Middle frontal gyrus (tissue), 1 donor: ENCODE measurements at regions not wholly inside any gene's neighbourhood (a gene's known extent, or its start where the extent isn't known, plus 50 kb on each side); places are given as distances from the start of the nearest gene placed in this dataset.

Experiments
- DNase-seq: peaks from one replicate; pipeline ENCODE4 v3.0.0-alpha.2; 2015; ENCODE audit warnings: low spot score; ENCODE audit errors: extremely low spot score

DNA sequence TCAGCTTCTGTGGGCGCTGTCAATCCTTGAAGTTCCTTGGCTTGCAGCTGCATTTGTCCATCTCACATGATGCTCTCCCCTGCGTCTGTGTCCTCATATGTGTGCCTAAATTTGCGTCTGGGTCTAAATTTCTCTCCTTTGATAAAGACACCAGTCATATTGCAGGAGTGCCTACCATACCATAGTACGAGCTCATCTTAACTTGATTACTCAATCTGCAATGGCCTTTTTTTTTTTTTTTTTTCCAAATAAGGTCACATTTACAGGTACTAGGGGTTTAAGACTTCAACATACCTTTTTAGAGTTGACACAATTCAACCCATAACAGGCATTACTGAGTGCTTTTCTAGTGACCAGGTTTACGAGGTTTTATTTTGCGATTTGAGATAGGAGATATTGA is 233.3 kb upstream of the TBX3 start:
- DNase-seq, result no peak

DNA sequence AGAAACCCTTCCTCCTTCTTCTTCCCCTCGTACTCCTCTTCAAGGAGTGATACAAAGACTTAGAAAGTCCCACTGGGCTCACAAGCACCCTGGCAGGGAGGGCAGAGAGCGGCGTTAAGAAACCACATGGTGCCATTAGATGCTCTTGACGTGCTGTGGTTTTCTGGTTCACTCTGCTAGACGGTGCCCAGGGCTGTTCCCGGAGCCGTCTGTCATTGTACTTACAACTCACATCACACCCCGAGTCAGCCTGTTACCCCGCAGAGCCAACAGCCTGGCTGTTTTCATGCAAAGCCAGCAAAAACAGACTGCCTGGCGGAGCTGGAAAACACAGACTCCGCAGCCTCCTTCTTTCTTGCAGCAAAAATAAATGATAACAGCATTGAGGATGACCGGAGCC is 232.6 kb upstream of the TBX3 start:
- no peak for DNase-seq

DNA sequence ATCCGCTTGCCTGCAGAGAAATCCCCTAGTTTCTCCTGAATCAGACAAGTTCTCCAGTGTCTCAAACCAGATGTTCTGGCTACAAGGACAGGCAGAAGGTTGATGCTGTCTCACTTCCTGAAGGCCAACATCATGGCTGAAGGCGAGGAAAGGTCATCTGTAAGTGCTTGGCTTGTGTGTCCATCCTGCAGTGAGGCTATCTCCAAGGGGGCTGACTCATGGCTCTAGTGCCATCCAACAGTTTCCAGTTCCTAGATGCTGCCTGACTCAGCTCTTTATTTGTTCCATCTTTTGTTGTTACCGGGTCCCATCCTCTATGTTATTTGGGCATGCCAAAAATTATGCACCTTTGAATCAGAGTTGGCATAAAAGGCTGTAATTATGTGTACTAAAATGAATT is 232.1 kb upstream of the TBX3 start:
- no peak for DNase-seq

DNA sequence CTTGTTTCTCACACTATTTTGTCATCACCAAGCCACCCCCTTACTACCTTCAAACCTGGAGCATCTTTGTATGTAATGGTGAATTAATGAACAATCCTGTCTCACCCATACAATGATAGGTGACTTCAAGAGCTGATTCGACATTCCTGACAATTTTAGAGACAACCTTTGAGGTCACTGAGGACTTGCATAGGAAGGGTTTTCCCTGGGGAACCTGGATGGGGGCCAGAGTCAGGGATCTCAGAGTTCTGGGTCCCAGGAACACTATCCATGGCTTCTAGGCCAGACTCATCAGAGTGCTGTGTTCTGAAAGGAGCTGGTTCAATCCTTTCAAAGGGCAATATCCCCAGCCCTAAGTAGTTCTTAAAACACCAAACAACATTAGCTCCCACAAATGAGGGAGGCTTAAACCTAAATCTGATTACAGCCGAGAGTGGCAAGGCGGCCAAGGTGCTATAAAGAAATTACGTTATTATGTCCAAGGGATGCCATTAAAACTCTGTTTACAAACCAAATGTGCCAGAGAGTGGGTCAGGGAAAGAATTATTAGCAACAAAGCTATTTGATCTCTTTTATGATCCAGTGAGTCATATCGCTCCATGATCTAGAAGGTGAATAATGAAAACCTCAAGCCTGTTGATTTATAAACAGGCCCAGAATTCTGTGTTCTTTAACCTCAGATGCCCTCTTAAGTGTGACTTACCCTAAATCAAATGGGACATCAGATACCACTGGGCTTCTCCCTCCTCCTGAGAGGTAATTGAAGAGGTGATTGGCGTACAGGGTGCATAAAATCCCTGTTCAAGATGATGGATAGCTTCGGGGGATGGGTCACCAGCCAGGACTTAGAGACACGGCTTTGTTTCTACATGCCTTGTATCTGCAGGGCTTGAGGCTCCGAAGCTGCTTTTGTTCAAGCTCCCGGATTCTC is 230.2 kb upstream of the TBX3 start:
- no peak for DNase-seq

DNA sequence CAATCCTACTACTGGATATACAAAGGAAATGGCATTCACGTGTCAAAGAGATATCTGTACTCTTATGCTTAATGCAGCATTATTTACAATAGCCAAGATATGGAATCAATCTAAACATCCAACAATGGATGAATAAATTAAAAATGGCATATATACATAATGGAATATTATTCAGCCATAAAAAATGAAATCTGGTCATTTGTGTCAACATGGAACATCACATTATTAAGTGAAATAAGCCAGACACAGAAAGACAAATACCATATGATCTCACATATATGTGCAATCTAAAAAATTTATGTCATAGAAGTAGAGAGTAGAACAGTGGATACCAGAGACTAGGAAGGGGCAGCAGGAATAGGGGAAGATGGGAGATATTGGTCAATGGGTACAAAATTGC is 228.8 kb upstream of the TBX3 start:
- no peak for DNase-seq

DNA sequence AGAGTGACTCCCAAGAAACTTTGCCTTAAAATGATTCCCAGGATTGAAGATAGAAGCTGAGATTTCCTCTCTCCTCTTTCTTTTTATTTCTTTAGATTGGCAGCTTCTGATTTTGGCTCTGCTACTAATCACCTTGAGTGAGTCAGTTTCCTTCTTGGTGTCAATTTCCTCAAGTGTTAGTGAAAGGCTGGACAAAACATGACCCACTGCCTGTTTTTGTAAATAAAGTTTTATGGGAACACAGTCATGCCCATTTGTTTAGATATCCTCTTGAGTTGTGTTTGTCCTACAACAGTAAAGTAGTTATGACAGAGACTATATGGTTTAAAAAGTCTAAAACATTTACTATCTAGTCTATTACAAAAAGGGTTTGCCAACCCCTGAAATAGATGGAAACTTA is 227.2 kb upstream of the TBX3 start:
- DNase-seq, result no peak

DNA sequence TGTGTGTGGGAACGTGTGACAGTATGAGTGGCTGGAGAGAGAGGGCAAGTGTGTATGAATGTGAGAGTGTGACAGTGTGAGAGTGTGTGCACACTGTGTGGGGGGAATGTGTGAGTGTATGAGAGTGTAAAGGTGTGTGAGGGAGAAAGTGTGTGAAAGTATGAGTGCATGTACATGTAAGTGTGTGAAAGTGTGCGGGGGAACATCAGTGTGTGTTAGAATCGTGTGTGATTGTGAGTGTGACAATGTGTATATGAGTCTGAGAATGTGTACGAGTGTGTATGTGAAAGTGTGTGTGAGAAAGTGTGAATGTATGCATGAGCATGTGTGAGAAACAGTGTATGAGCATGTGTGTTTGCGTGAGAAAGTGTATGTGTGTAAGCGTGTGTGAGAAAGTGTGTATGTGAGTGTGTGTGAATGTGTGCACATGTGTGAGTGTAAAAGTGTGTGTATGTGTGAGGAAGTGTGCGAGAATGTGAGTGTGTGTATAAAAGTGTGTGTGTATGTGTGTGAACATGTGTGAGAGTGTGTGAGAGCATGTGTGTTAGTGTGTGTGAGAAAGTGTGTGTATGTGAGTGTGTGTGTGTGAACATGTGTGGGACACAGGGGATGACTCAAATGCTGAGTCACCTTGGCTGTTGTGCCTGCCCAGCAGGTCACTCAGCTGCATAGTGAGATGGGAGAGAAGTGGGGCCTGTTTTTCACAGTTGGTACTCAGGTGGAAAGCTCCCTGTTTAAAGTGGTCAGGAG is 220.5 kb upstream of the TBX3 start:
- no peak for DNase-seq

DNA sequence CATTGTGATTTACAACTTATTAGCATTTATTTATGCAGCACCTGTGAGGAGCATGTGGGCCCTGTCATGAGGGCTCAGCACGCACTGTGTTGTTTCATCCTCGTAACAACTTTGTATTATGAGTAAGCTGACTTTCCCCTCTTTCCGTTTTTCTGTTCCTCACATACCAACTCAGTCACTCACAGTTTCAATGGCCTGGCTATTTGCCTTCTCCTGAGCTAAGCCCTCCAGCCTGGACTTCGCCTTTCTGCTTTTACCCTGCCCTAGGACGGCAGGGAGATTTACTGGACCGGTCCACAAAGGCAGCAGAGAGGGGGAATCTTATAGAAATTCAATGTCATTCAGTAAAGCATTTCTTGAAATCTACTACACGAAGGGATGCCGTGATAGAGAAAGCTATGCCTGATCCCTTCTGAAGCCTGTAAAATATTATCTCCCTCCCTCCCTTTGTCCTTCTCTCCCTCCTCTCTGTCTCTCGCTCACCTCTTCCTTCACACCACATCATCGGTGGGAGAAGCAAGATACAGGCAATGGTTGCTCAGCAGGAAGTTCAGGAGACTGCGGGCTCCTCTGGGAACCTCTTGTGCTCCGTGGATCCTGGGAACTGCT is 219.2 kb upstream of the TBX3 start:
- no peak for DNase-seq

DNA sequence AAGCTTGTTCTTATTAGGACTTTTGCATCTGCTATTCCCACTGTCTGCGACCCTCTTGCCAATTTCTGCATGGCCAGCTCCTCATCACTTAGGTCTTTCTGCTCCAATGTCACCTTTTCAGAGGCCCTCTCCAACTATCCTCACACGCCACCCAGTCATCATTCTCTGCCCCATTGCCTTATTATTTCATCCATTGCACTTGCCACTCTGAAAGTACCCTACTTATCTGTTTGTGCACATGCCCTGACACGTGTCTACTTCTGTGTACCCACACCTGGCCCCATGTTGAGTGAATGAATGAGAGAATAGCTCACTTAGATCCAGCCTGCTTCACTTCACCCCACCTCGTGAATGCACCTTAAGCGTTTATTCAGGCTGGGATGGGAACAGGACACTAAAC is 218.7 kb upstream of the TBX3 start:
- DNase-seq, result no peak

DNA sequence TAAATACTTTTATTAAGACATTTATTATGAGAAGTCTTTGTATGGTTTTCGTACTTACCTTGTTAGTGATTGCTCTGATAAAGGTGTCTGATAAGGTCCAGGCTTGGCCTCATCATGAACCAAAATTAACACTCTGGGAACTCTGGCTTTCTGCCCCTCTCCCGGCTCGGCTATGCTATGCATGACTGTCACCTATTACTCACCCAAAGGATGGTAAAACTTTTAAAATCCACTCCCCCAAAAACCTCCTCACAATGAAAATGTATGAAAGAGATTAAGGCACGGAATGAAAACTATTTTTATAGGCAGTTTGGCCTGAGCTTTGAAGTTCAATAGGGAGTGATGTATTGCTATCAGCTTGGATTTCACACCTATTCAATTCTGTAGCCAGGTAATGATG is 217.3 kb upstream of the TBX3 start:
- DNase-seq, result no peak

DNA sequence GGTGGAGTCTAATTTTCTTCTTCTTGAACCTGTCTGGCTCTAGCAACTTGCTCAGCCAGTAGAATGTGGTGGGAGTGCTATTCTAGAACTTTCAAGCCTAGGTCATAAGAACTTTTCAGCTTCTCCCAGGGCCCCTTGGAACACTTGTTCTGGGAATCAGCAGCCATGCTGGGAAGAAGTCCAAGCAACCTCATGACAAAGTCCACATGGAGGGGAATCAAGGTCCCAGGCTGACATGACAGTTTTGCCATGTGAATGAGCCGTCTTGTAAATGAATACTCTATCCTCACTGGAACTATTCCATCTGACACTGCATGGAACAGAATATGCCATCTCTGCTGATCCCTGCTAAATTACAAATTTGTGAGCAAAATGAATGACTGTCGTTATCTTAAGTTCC is 214.2 kb upstream of the TBX3 start:
- no peak for DNase-seq

DNA sequence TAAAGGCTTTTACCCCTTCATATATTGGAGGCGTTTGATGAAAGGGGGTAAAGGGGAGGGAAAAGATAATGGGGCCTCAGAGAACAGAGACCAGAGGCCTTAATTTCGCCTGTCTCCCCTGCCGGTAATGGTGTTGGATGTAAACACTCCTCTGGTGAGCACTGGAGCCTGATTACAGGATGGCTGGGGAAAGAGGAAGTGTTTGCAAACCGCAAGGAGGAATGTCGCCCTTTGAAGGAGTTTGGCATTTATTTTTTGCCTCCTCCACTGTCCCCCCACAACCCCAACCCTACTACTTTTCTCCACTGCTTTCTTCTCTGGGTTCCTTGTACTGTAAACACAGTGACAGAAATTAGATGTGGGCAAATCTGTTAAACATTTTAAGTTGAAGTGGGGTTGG is 211.9 kb upstream of the TBX3 start:
- DNase-seq, result no peak

DNA sequence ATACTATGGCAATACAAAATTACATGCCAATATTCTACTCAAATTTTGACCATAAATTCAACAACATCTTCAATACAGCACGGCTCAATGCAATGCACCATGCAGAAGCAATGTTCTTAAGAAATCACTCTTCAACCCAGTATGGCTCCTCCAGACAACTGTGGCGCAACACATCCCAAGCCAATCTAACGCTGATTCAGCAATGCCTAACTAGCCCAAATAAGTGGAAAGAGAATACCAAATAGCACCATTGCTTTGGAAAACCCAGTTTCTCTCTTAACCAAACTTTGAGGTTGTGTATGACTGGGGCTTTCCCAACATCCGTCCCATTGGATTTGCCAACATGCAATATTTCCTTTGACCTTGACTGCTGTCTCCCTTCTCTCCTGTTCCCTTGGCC is 211.1 kb upstream of the TBX3 start:
- DNase-seq, result no peak

DNA sequence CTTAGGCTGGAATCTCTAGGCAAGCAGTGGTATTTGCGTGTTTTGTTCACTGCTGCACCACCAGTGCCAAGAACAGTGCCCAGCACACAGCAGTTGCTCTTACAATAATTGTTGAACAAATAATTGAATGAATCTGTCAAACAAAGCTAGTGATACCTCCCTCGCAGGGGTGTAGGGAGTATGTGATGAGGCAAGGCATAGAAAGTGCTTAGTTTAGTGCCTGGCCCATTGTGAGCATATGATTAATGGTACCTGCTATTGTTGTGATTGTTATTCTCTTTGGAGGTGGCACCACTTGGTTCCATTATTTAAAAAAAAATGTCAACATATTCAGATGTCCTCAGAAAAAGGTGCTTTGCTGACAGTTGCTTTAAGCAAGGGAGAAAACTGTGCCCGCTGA is 210.1 kb upstream of the TBX3 start:
- DNase-seq, result no peak

DNA sequence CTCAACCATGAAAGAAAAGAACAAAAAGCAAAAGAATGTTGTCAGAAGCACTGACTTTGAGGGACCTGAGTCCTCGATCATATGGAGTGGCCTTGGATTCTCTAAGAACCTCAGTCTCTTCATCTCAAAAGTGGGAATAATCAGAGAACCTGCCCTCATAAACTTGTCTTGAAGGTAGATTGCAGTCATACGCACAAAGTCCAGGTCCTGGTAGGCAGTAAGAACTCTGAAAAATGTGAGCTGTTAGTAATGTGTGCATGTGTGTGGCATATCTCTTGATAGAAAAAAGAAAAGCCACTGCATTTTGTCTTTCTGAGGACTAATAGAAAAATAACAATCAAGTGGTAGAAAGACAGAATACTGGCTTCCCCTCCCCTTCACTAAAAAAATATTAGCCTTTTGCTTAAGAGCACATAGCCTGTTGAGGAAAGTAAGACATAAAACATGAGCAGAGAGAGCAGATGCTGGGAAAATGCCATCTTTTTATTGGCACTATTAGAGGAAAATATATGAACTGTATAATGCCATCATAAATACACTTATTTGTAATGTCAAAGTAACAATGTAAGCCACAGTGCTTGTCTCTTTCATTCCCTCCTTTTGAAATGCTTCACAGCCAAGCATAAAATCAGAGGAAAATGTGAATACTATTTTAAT is 205.1 kb upstream of the TBX3 start:
- DNase-seq, result no peak

DNA sequence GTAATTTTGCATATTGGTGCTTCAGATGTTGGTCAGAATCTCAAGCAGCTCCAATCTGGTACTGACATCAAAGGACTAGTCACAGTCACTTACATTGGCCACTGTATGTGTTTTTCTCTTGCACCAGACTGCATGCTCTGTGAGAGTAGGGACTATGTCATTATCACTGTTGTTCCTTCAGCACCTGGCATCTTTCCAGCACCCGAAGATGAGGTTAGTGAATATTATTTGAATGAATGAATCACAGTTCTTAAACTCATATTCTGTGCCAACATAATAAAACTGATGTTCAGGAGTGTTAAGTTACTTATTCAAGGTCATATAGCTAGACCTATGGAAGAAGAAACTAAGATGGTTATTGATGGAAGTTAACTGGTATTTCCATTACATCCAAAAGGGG is 204.5 kb upstream of the TBX3 start:
- no peak for DNase-seq

DNA sequence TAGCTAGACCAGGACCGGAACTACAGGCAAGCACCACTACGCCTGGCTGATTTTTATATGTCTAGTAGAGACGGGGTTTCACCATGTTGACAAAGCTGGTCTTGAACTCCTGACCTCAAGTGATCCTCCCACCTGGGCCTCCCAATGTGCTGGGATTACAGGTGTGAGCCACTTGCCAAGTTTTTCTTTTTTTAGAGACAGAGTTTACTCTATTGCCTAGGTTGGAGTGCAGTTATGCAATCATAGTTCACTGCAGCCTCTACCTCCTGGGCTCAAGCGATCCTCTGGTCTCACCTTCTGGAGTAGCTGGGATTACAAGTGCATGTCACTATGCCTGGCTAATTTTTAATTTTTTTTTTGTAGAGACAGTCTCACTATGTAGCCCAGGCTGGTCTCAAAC is 201.5 kb upstream of the TBX3 start:
- no peak for DNase-seq

DNA sequence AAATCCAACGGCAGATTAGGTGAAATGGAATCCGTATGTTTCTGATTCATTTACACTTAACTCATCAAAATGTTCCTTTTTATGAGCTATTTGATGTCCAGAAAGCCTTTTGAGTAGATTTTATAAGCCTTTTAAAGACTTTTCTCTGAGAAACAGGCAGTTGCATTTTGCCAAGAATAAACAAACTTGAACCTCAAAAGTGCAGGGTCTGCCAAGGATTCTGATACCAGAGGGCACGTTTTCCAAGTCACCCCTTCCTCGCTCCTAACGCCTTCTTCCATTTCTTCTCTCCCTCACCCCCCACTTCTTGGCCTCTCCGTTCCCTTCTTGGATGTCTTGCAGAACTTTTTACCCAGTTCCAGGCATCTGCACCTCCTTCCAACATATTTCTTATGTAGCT is 200.6 kb upstream of the TBX3 start:
- DNase-seq, result no peak

DNA sequence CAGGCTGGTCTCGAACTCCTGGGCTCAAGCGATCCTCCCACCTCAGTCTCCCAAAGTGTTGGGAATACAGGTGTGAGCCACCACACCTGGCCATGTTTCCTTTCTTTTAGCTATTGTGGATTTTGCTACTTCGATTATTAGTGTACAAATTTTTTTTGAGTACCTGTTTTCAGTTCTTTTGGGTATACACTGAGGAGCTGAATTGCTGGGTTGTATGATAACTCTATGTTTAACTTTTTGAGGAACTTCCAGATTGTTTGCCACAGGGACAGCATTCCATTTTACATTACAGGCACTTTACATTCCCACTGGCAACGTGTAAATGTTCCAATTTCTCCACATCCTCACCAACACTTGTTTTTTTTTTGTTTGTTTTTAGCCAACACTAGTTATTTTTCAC is 198.1 kb upstream of the TBX3 start:
- no peak for DNase-seq

DNA sequence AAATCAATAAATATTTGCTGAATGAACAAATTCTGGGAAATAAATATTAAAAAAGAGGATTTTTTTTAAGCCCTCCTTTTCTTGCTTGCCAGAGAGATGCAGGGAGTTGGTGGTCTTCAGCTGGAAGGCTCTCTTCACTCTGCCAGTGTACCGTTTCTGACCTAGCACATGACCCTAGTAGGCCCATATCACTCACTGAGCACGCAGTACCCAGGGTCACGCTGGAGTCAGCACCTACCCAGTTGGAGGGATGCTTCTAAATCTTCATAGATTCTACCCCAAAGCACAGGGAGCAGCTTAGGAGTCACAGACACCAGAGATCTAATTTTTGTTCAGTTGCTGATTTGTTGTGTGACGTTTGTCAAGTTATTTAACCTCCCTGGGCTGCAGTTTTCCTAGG is 195.4 kb upstream of the TBX3 start:
- no peak for DNase-seq

DNA sequence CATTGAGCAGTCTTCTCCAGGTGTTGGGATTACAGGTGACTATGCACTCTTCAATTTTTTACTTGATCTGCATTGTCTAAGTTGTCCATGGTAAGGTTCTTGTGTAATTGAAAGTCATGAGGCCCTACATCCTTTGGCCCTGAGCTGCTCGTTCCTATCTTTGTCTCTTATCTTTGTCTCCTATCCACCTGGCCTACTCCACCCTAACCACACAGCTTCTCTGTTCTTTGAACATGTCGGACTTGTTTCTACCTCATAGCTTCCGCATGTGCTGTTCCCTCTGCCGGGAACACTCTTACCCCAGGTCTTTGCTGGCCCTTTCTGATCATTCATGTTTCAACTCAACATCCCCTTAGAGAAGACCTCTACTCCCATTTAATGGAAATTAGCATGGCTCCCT is 194.8 kb upstream of the TBX3 start:
- DNase-seq, result no peak
